SH-SY5Y (cell line): ENCODE measurements at regions not wholly inside any gene's neighbourhood (a gene's known extent, or its start where the extent isn't known, plus 50 kb on each side); places are given as distances from the start of the nearest gene placed in this dataset.

Experiments
- GATA2 ChIP-seq: IDR thresholded peaks from 2 replicates; pipeline ENCODE4 v1.6.1; 2011; ENCODE audit warnings: mild to moderate bottlenecking, low read depth, low read length
- GATA3 ChIP-seq: IDR thresholded peaks from 2 replicates; pipeline ENCODE4 v1.6.1; 2011; ENCODE audit warnings: low read depth, mild to moderate bottlenecking, low read length, moderate library complexity

GRCh38 chrX:150038315-150038714 is 100.0 kb upstream of the EOLA2 start:
- no peak for TF ChIP-seq GATA3
- TF ChIP-seq GATA2: no peak
